ENCODE measurements at regions not wholly inside any gene's neighbourhood (a gene's known extent, or its start where the extent isn't known, plus 50 kb on each side); places are given as distances from the start of the nearest gene placed in this dataset.

- no peaks in the 10 kb centered on the region for H3K4me1 ChIP-seq (ENCODE audit: control insufficient read depth, insufficient read depth, low read length)
- H3K4me2 ChIP-seq (ENCODE audit: low read depth, low read length): no peak overlapping the region
- H2BK15ac ChIP-seq (ENCODE audit: low read depth, low read length): no peak overlapping the region
- WGBS, 2 experiments (ENCODE audit: extremely low coverage in 2 of 2, insufficient read length in 1 of 2): no CpG with 5 or more reads among the region's 2 CpGs
- H3K4ac ChIP-seq (ENCODE audit: low read depth, low read length): no peak overlapping the region
- no peak overlapping the region for H3K23ac ChIP-seq (ENCODE audit: low read depth, low read length)
- no peak overlapping the region for H2AK5ac ChIP-seq (ENCODE audit: low read depth, low read length)
- TF ChIP-seq BHLHE40 (IDR thresholded peaks at IDR 0.05; ENCODE audit: low read depth, low read length): no peak
- no peak overlapping the region for H4K8ac ChIP-seq (ENCODE audit: low read depth in 2 of 2, low read length in 2 of 2)
- intact Hi-C loops (cut with micrococcal nuclease): no loop called here
- POLR2A ChIA-PET (ENCODE audit: unreplicated experiment): no interaction called here
- no peaks in the 10 kb centered on the region for H4K20me1 ChIP-seq (ENCODE audit: insufficient read depth, low read length)
- H3K9ac ChIP-seq (ENCODE audit: low read depth, low read length): no peak overlapping the region
- no TSS peak for BruUV-seq (replicated peaks)
- H3K79me1 ChIP-seq (ENCODE audit: low read depth in 1 of 2, low read length in 2 of 2): no peaks in the 10 kb centered on the region
- in situ Hi-C loops (cut with MboI; ENCODE audit: low sequenced_read_pairs): no loop called here
- ATAC-seq (ENCODE audit: low read depth) (no peak), DNase-seq (no peak)
- H3K14ac ChIP-seq (replicated peaks; ENCODE audit: low read depth, low read length): no peak overlapping the region
- no peak overlapping the region for H2AK9ac ChIP-seq (replicated peaks; ENCODE audit: low read depth, low read length, poor library complexity)
- H3K9me1 ChIP-seq (ENCODE audit: insufficient read depth, low read length): no peaks in the 10 kb centered on the region
- H4K91ac ChIP-seq (ENCODE audit: insufficient read depth, low read depth, low read length): no peak overlapping the region
- H3K27me3 ChIP-seq (ENCODE audit: control insufficient read depth, insufficient read depth, low read length): no peaks in the 10 kb centered on the region
- no peaks in the 10 kb centered on the region for H3K36me3 ChIP-seq (ENCODE audit: control insufficient read depth, insufficient read depth, low read length)
- no peak overlapping the region for H2BK5ac ChIP-seq (ENCODE audit: low read depth, low read length, poor library complexity, severe bottlenecking)
- H3K27ac ChIP-seq (ENCODE audit: insufficient read depth, low read length): no peak overlapping the region
- H2BK20ac ChIP-seq (ENCODE audit: low read depth, low read length): no peak overlapping the region
- H4K5ac ChIP-seq (ENCODE audit: low read depth, low read length): no peak overlapping the region
- no peak overlapping the region for H2BK120ac ChIP-seq (ENCODE audit: low read depth, low read length)
- H3K9me3 ChIP-seq (ENCODE audit: control insufficient read depth, insufficient read depth, low read length): no peaks in the 10 kb centered on the region
- H3K4me3 ChIP-seq (ENCODE audit: insufficient read depth, low read depth, low read length): no peak overlapping the region
- no peak overlapping the region for H2AFZ ChIP-seq (replicated peaks; ENCODE audit: low read length, poor library complexity)
- no peak overlapping the region for H3K18ac ChIP-seq (ENCODE audit: low read depth, low read length)
- CTCF ChIA-PET: no interaction called here
- no peak overlapping the region for H3K56ac ChIP-seq (ENCODE audit: extremely low read depth, insufficient read depth, low read length)
- dilution Hi-C loops (cut with HindIII; ENCODE audit: low sequenced_read_pairs, unreplicated experiment): no loop called here
Observed at GRCh38 chr3:24548278-24548677, 53.6 kb upstream of the THRB start.
